ENCODE measurements at regions not wholly inside any gene's neighbourhood (a gene's known extent, or its start where the extent isn't known, plus 50 kb on each side); places are given as distances from the start of the nearest gene placed in this dataset.

- no peak for ATAC-seq
- intact Hi-C loops (cut with DNase I): no loop called here
- TF ChIP-seq CTCF (IDR thresholded peaks at IDR 0.05): no peak
These were observed 255.5 kb upstream of the B3GAT1 start for GRCh38 chr11:134667505-134667904.

GRCh38 chr11:134667175-134667500 lies 255.1 kb upstream of the B3GAT1 start:
- no peak for TF ChIP-seq CTCF (IDR thresholded peaks at IDR 0.05)
- Histone ChIP-seq H3K27ac (no peak overlapping the region), H3K27me3 (peaks cover 0 to 33% of the 10 kb centered on the region in 2 donors), H3K9me3 (no peaks in the 10 kb centered on the region), H3K4me1 (no peaks in the 10 kb centered on the region), H3K4me3 (no peak overlapping the region), H3K36me3 (no peaks in the 10 kb centered on the region)
- intact Hi-C loops (cut with DNase I): no loop called here
- ATAC-seq (no peak), DNase-seq (no peak)

More at GRCh38 chr11:134667505-134667904, 255.5 kb upstream of the B3GAT1 start:
- Histone ChIP-seq H3K27me3 (peaks cover 0 to 33% of the 10 kb centered on the region in 2 donors), H3K36me3 (no peaks in the 10 kb centered on the region), H3K4me1 (no peaks in the 10 kb centered on the region), H3K9me3 (no peaks in the 10 kb centered on the region), H3K4me3 (no peak overlapping the region), H3K27ac (no peak overlapping the region)
- DNase-seq: no peak

DNA sequence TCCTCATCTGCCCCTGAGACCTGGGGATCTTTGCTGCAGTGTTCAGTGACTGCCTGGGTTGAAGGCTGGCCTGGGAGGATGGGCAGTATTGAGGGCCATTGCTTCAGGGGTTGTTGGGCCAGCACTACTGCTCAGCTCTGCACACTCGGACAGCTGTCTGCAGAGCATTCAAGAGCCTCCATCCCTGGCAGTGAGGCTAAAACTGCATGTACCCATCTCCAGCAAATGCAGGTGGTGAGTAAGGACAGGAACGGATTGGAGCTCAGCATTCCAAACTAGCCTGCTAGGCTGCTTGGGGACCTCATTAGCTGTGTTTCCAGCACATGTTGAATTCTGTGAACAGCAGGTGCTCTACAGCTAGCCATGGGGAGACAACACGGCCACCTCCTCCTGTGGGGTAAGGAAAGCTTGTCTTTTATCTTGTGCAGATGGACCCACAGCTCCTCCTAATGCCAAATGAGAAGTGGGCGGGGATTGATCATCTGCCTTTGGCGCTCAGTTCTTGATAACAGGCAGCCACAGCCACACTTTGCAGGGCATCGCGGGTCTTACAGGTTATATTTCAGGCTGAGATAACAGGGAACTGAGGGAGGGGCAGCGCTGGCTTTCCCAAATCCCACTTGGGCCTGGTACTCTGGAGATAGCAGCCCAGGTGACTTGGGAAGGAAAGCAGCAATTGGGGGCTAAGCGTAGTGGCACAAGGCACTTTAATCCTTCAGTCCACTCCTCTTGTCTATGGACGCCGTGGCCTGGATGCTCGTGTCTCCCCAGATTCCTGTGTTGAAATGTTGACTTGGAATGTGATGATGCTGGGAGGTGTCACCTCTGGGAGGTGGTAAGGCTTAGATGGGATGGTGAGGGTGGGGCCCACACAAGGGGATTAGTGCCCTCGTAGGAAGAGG lies 254.5 kb upstream of the B3GAT1 start:
- Histone ChIP-seq H3K4me1 (no peaks in the 10 kb centered on the region), H3K27ac (no peak overlapping the region), H3K9me3 (no peaks in the 10 kb centered on the region), H3K36me3 (no peaks in the 10 kb centered on the region), H3K4me3 (no peak overlapping the region), H3K27me3 (peaks cover 0 to 33% of the 10 kb centered on the region in 2 donors)
- intact Hi-C loops (cut with DNase I): no loop called here
- no peak for DNase-seq
- no peak for TF ChIP-seq CTCF (IDR thresholded peaks at IDR 0.05)
- ATAC-seq: no peak

- intact Hi-C loops (cut with DNase I): no loop called here
- H3K36me3 ChIP-seq: no peaks in the 10 kb centered on the region
- no peak for ATAC-seq
- H3K4me1 ChIP-seq: no peaks in the 10 kb centered on the region
- no peak for TF ChIP-seq CTCF (IDR thresholded peaks at IDR 0.05)
- no peaks in the 10 kb centered on the region for H3K9me3 ChIP-seq
- H3K27me3 ChIP-seq: peaks cover 0 to 24% of the 10 kb centered on the region in 2 donors
- no peak for DNase-seq
- no peak overlapping the region for H3K27ac ChIP-seq
- H3K4me3 ChIP-seq: no peak overlapping the region
These were observed 253.7 kb upstream of the B3GAT1 start for GRCh38 chr11:134665571-134666270.

DNA sequence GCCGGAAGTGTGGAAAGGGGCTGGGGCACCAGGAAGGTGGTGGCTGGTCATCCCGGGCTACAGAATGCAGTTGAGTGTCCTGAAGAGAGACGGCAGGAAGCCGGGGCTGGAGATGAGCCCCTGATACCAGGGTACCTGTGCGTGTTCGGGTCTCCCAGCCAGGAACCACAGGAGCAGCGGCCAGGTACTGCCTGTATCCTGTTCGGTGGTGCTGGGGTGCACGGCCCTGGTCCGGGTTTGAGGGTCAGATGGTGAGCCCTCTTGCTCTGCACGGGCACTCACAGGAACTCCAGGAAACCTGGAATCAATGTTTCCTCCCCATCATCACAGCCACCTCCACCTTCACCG lies 253.1 kb upstream of the B3GAT1 start:
- intact Hi-C loops (cut with DNase I): no loop called here
- TF ChIP-seq CTCF (IDR thresholded peaks at IDR 0.05): no peak
- Histone ChIP-seq H3K27ac (no peak overlapping the region), H3K9me3 (no peaks in the 10 kb centered on the region), H3K36me3 (no peaks in the 10 kb centered on the region), H3K27me3 (peaks cover 0 to 19% of the 10 kb centered on the region in 2 donors), H3K4me1 (no peaks in the 10 kb centered on the region), H3K4me3 (no peak overlapping the region)
- ATAC-seq (no peak), DNase-seq (no peak)

Data from left lung (tissue), 4 donors.